ENCODE measurements at regions not wholly inside any gene's neighbourhood (a gene's known extent, or its start where the extent isn't known, plus 50 kb on each side); places are given as distances from the start of the nearest gene placed in this dataset.

DNA sequence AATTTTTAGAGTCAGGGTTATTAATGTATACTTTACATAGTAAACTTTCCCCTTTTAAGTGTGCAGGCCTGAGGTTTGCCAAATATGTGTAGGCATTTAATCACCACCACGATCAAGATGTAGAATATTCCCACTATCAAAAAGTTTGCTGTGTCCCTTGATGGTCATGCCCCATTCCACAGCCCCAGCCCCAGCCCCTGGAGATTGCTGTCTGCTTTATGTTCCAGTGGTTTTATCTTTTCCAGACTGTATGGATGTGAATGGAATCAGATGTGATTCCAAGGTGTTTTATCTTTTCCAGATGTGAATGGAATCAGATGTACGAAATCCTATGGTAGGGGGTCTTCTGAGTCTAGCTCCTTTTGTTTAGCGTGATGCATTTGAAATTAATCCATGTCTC lies 93.1 kb upstream of the B3GAT1 start:
- no peak for TF ChIP-seq MCM2 (IDR thresholded peaks at IDR 0.05; ENCODE audit: low read depth)
- TF ChIP-seq CBX5 (IDR thresholded peaks at IDR 0.05; ENCODE audit: borderline replicate concordance, low read depth): no peak
- TF ChIP-seq HDAC2 (IDR thresholded peaks at IDR 0.05): no peak
- TF ChIP-seq KAT7 (CRISPR knock-in tag; IDR thresholded peaks at IDR 0.05; ENCODE audit: borderline replicate concordance): no peak
- no peak for TF ChIP-seq ZNF384 (IDR thresholded peaks at IDR 0.05; ENCODE audit: low read depth, low read length)
- TF ChIP-seq EP300 (IDR thresholded peaks at IDR 0.05; ENCODE audit: low read length): no peak
- TF ChIP-seq, protein P1, sequence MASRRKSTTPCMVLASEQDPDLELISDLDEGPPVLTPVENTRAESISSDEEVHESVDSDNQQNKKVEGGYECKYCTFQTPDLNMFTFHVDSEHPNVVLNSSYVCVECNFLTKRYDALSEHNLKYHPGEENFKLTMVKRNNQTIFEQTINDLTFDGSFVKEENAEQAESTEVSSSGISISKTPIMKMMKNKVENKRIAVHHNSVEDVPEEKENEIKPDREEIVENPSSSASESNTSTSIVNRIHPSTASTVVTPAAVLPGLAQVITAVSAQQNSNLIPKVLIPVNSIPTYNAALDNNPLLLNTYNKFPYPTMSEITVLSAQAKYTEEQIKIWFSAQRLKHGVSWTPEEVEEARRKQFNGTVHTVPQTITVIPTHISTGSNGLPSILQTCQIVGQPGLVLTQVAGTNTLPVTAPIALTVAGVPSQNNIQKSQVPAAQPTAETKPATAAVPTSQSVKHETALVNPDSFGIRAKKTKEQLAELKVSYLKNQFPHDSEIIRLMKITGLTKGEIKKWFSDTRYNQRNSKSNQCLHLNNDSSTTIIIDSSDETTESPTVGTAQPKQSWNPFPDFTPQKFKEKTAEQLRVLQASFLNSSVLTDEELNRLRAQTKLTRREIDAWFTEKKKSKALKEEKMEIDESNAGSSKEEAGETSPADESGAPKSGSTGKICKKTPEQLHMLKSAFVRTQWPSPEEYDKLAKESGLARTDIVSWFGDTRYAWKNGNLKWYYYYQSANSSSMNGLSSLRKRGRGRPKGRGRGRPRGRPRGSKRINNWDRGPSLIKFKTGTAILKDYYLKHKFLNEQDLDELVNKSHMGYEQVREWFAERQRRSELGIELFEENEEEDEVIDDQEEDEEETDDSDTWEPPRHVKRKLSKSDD (conservative IDR thresholded peaks at IDR 0.05; ENCODE audit: low read length): no peak
- TF ChIP-seq NFXL1 (CRISPR knock-in tag; IDR thresholded peaks at IDR 0.05): no peak
- no peak for TF ChIP-seq EZH2 (IDR thresholded peaks at IDR 0.05; ENCODE audit: borderline replicate concordance, low read depth, low read length)
